ENCODE measurements at regions not wholly inside any gene's neighbourhood (a gene's known extent, or its start where the extent isn't known, plus 50 kb on each side); places are given as distances from the start of the nearest gene placed in this dataset.

DNA sequence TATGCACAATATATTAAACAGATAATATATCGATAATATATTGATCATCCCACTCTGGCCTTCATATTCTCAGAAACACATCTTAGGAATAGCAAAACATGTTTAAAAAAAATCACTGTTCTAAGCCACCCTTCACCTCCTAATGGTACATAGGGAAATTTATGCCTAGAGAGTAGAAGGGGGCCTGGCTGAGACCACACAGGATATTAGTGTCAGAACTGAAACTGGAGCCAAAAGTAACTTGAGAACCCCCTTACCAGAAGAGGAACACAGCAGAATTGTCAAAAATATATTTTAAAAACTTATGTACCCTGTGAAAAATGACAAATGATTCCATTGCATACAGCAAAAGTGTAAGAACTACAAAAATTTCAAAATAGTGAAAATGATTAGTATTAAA is 173.1 kb downstream of the VSIG4 start:
- Histone ChIP-seq H3K23ac (ENCODE audit: insufficient read length) (no peak overlapping the region), H2BK15ac (ENCODE audit: low read length) (no peak overlapping the region), H3K9me3 (ENCODE audit: insufficient read depth in 2 of 2, low read depth in 1 of 2, low read length in 1 of 2) (peaks cover 3 to 8% of the 10 kb centered on the region in 2 experiments; a peak in 2 of 4 replicates), H3K27me3 (replicated peaks in 1 of 4; ENCODE audit: control insufficient read depth in 3 of 4, extremely low read depth in 1 of 4, insufficient read depth in 3 of 4, low read length in 3 of 4) (no peaks in the 10 kb centered on the region), H3K14ac (ENCODE audit: insufficient read length) (no peak overlapping the region), H4K8ac (ENCODE audit: extremely low read depth, insufficient read depth, low read length) (no peak overlapping the region), H4K20me1 (replicated peaks in 1 of 2; ENCODE audit: control insufficient read depth in 1 of 2, insufficient read depth in 2 of 2, low read length in 2 of 2) (no peaks in the 10 kb centered on the region), H3K23me2 (ENCODE audit: low read depth, low read length) (no peaks in the 10 kb centered on the region), H3K4me1 (replicated peaks in 1 of 4; ENCODE audit: control insufficient read depth in 3 of 4, insufficient read depth in 4 of 4, low read length in 3 of 4) (no peaks in the 10 kb centered on the region), H3K79me1 (ENCODE audit: low read depth, low read length) (no peaks in the 10 kb centered on the region), H3K79me2 (ENCODE audit: control insufficient read depth in 1 of 2, insufficient read depth in 2 of 2, low read length in 2 of 2) (no peaks in the 10 kb centered on the region), H4K5ac (ENCODE audit: insufficient read length, low read depth, low read length) (no peak overlapping the region), H2AK5ac (ENCODE audit: low read depth, low read length) (no peak overlapping the region), H3K4me3 (ENCODE audit: extremely low read depth in 1 of 4, insufficient read depth in 2 of 4, low read depth in 3 of 4, low read length in 4 of 4) (no peak overlapping the region), H3K27ac (ENCODE audit: low read depth, low read length) (no peak overlapping the region), H2BK20ac (ENCODE audit: low read length) (no peak overlapping the region), H3K18ac (ENCODE audit: extremely low read depth, low read length) (no peak overlapping the region), H2BK120ac (replicated peaks; ENCODE audit: low read depth, low read length) (no peak overlapping the region), H3K4me2 (ENCODE audit: insufficient read depth in 1 of 2, low read depth in 2 of 2, low read length in 2 of 2) (no peak overlapping the region), H2BK12ac (ENCODE audit: low read depth, low read length) (no peak overlapping the region), H4K91ac (replicated peaks; ENCODE audit: insufficient read length, low read length) (no peak overlapping the region), H3K56ac (replicated peaks; ENCODE audit: insufficient read length, low read depth, low read length) (no peak overlapping the region), H2BK5ac (ENCODE audit: low read depth, low read length) (no peak overlapping the region), H2AFZ (ENCODE audit: low read length) (no peak overlapping the region), H3K9ac (replicated peaks in 1 of 4; ENCODE audit: extremely low read depth in 1 of 4, low read depth in 3 of 4, low read length in 3 of 4) (no peak overlapping the region), H3K4ac (replicated peaks; ENCODE audit: insufficient read length, low read depth, low read length) (no peak overlapping the region), H3K36me3 (ENCODE audit: control insufficient read depth in 2 of 4, insufficient read depth in 4 of 4, low read length in 3 of 4) (no peaks in the 10 kb centered on the region)
- FAIRE-seq (no peak), DNase-seq (ENCODE audit: low read depth in 1 of 2, low spot score in 2 of 2) (no peak)
- CTCF ChIA-PET (ENCODE audit: partially characterized antibody), result no interaction called here
- WGBS, 2 experiments (ENCODE audit: extremely low coverage in 1 of 2, insufficient coverage in 1 of 2, insufficient read length in 1 of 2, insufficient replicate concordance in 2 of 2, low coverage in 1 of 2, low lambda C conversion rate in 2 of 2, missing lambda C conversion rate in 1 of 2), result 44% methylated on average over 1 of the region's 1 CpG; no CpG with 5 or more reads in 1 of the 2 experiments
- POLR2A ChIA-PET (ENCODE audit: partially characterized antibody), result no interaction called here
- TF ChIP-seq USF2 (IDR thresholded peaks at IDR 0.05; ENCODE audit: low read length), result no peak
- no peak for TF ChIP-seq RAD21 (IDR thresholded peaks at IDR 0.05 in 1 of 2, conservative IDR thresholded peaks at IDR 0.05 in 1 of 2; ENCODE audit: low read depth in 2 of 2, low read length in 2 of 2)
- TF ChIP-seq MAX (IDR thresholded peaks at IDR 0.05), result no peak
- TF ChIP-seq, protein P1, sequence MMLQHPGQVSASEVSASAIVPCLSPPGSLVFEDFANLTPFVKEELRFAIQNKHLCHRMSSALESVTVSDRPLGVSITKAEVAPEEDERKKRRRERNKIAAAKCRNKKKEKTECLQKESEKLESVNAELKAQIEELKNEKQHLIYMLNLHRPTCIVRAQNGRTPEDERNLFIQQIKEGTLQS (IDR thresholded peaks at IDR 0.05; ENCODE audit: insufficient read depth, low read depth, low read length), result no peak
- TF ChIP-seq SIX5 (IDR thresholded peaks at IDR 0.05; ENCODE audit: low read depth, low read length), result no peak
- TF ChIP-seq POLR2AphosphoS5 (IDR thresholded peaks at IDR 0.05; ENCODE audit: low read depth, low read length), result no peak
- TF ChIP-seq GABPA (IDR thresholded peaks at IDR 0.05; ENCODE audit: borderline replicate concordance, insufficient read depth, low read length), result no peak
- TF ChIP-seq NRF1 (IDR thresholded peaks at IDR 0.05; ENCODE audit: low read depth, low read length), result no peak
- TF ChIP-seq CEBPB (IDR thresholded peaks at IDR 0.05; ENCODE audit: low read depth, low read length), result no peak
- TF ChIP-seq ASH2L (IDR thresholded peaks at IDR 0.05; ENCODE audit: low read length), result no peak
- TF ChIP-seq HDAC2 (IDR thresholded peaks at IDR 0.05; ENCODE audit: borderline replicate concordance in 1 of 2, low read depth in 2 of 2, low read length in 2 of 2), result no peak
- TF ChIP-seq TAF7 (optimal IDR thresholded peaks at IDR 0.05; ENCODE audit: borderline replicate concordance, low read depth, low read length), result no peak
- no peak for TF ChIP-seq NANOG (IDR thresholded peaks at IDR 0.05; ENCODE audit: insufficient read depth, low read depth, low read length, poor library complexity, severe bottlenecking)

All from H1 (cell line).